Caco-2 (cell line): ENCODE measurements at regions not wholly inside any gene's neighbourhood (a gene's known extent, or its start where the extent isn't known, plus 50 kb on each side); places are given as distances from the start of the nearest gene placed in this dataset.

ENCODE experiments used
- BruUV-seq: library from RNA; stranded (reverse); fragments of 400-500 nt; replicated peaks from 2 replicates; lab custom pipeline; 2021; lab: Mats Ljungman, UMichigan
- CTCF ChIA-PET: fragments of 300-600 bp; sonication (Branson Sonifier 250); formaldehyde crosslinking; loops from one replicate; lab custom pipeline; 2022; ENCODE audit warnings: antibody characterized with exemption; lab: Charles Lee
- POLR2A ChIA-PET: fragments of 300-600 bp; sonication (Branson Sonifier 250); formaldehyde crosslinking; loops from one replicate; lab custom pipeline; 2022; ENCODE audit warnings: antibody characterized with exemption; lab: Charles Lee
- DNase-seq, 2 experiments: peaks; one replicate each; pipeline versions ENCODE4 v3.0.0 to v3.0.0-alpha.2; 2020 to 2022
- H3K27me3 ChIP-seq: replicated peaks from 2 replicates; pipeline ENCODE4 v1.6.0; 2011; ENCODE audit warnings: low read length; ENCODE audit not compliant: control insufficient read depth, insufficient read depth
- H3K36me3 ChIP-seq: 2 replicates; pipeline ENCODE4 v1.5.1; 2011; ENCODE audit warnings: low read length; ENCODE audit not compliant: control insufficient read depth, insufficient read depth
- H3K4me1 ChIP-seq: fragments of 250-450 bp; sonication (Bioruptor Pico); 2 replicates; pipeline ENCODE4 v1.5.1; 2020; ENCODE audit warnings: mild to moderate bottlenecking
- H3K4me3 ChIP-seq: 2 replicates; pipeline ENCODE4 v1.5.1; 2011; ENCODE audit warnings: low read depth, mild to moderate bottlenecking, control low read depth, low read length
- H3K9me3 ChIP-seq: fragments of 250-450 bp; sonication (Bioruptor Pico); 2 replicates; pipeline ENCODE4 v1.5.1; 2020; ENCODE audit warnings: mild to moderate bottlenecking, moderate library complexity
- H3K27ac Mint-ChIP-seq: one replicate; pipeline ENCODE4 v1.8.0; 2022; ENCODE audit warnings: mixed read lengths; ENCODE audit not compliant: unreplicated experiment
- H3K27me3 Mint-ChIP-seq: one replicate; pipeline ENCODE4 v1.8.0; 2022; ENCODE audit warnings: mixed read lengths; ENCODE audit not compliant: insufficient read depth, unreplicated experiment
- H3K36me3 Mint-ChIP-seq: one replicate; pipeline ENCODE4 v1.8.0; 2022; ENCODE audit warnings: mild to moderate bottlenecking, mixed read lengths; ENCODE audit not compliant: insufficient read depth, unreplicated experiment
- H3K4me1 Mint-ChIP-seq: one replicate; pipeline ENCODE4 v1.8.0; 2022; ENCODE audit warnings: low read depth, mixed read lengths; ENCODE audit not compliant: unreplicated experiment
- H3K4me3 Mint-ChIP-seq: one replicate; pipeline ENCODE4 v1.8.0; 2022; ENCODE audit warnings: mild to moderate bottlenecking, moderate library complexity, mixed read lengths; ENCODE audit not compliant: unreplicated experiment
- H3K9me3 Mint-ChIP-seq: one replicate; pipeline ENCODE4 v1.8.0; 2022; ENCODE audit warnings: mixed read lengths; ENCODE audit not compliant: unreplicated experiment
- CTCF ChIP-seq, 2 experiments: fragments of 200-600 bp in 1 of 2; IDR thresholded peaks; 1 replicate in 1 of 2; 2 replicates in 1 of 2; pipeline versions ENCODE4 v1.5.1 to v1.8.0; 2011 to 2022; ENCODE audit warnings: antibody characterized with exemption in 1 of 2, control low read depth in 1 of 2, inconsistent platforms in 1 of 2, low read depth in 1 of 2, low read length in 1 of 2, mild to moderate bottlenecking in 1 of 2, moderate library complexity in 1 of 2; ENCODE audit not compliant: insufficient read depth in 1 of 2, severe bottlenecking in 1 of 2, unreplicated experiment in 1 of 2
- intact Hi-C: fragments of 100-400 bp; cut with micrococcal nuclease; formaldehyde crosslinking; loops from one replicate; pipeline ENCODE4 v1.10.0; 2022; ENCODE audit not compliant: unreplicated experiment

- Histone ChIP-seq H3K9me3 (no peaks in the 10 kb centered on the region), H3K27me3 (no peaks in the 10 kb centered on the region), H3K4me1 (no peaks in the 10 kb centered on the region), H3K4me3 (no peak overlapping the region), H3K36me3 (no peaks in the 10 kb centered on the region)
- TF ChIP-seq CTCF (IDR thresholded peaks at IDR 0.05; ENCODE audit: insufficient read depth in 1 of 2, low read depth in 1 of 2, low read length in 1 of 2, severe bottlenecking in 1 of 2, unreplicated experiment in 1 of 2) = no peak
- no peak for DNase-seq
- intact Hi-C loops = no loop called here
- no TSS peak for BruUV-seq
- no peak overlapping the region for H3K27ac Mint-ChIP-seq
- no peak overlapping the region for H3K4me3 Mint-ChIP-seq
- ChIA-PET CTCF (no interaction called here), POLR2A (no interaction called here)
- H3K27me3 Mint-ChIP-seq = no peaks in the 10 kb centered on the region
- no peaks in the 10 kb centered on the region for H3K4me1 Mint-ChIP-seq
- H3K36me3 Mint-ChIP-seq = no peaks in the 10 kb centered on the region
- H3K9me3 Mint-ChIP-seq = no peaks in the 10 kb centered on the region
These were observed 258.9 kb upstream of the TLE4 start for GRCh38 chr9:79312686-79313421.

- no peaks in the 10 kb centered on the region for H3K36me3 Mint-ChIP-seq
- H3K4me3 Mint-ChIP-seq = no peak overlapping the region
- Histone ChIP-seq H3K27me3 (no peaks in the 10 kb centered on the region), H3K4me3 (no peak overlapping the region), H3K36me3 (no peaks in the 10 kb centered on the region), H3K9me3 (no peaks in the 10 kb centered on the region), H3K4me1 (no peaks in the 10 kb centered on the region)
- TF ChIP-seq CTCF (IDR thresholded peaks at IDR 0.05; ENCODE audit: insufficient read depth in 1 of 2, low read depth in 1 of 2, low read length in 1 of 2, severe bottlenecking in 1 of 2, unreplicated experiment in 1 of 2) = no peak
- intact Hi-C loops = no loop called here
- DNase-seq = no peak
- H3K9me3 Mint-ChIP-seq = no peaks in the 10 kb centered on the region
- POLR2A ChIA-PET = no interaction called here
- CTCF ChIA-PET = no interaction called here
- no peaks in the 10 kb centered on the region for H3K27me3 Mint-ChIP-seq
- H3K27ac Mint-ChIP-seq = no peak overlapping the region
- H3K4me1 Mint-ChIP-seq = no peaks in the 10 kb centered on the region
- BruUV-seq = no TSS peak
These were observed 246.3 kb upstream of the TLE4 start for GRCh38 chr9:79325501-79325900.

- Histone ChIP-seq H3K27me3 (no peaks in the 10 kb centered on the region), H3K36me3 (no peaks in the 10 kb centered on the region), H3K4me3 (no peak overlapping the region), H3K9me3 (no peaks in the 10 kb centered on the region), H3K4me1 (no peaks in the 10 kb centered on the region)
- BruUV-seq = no TSS peak
- intact Hi-C loops = no loop called here
- Mint-ChIP-seq H3K27ac (no peak overlapping the region), H3K9me3 (no peaks in the 10 kb centered on the region), H3K4me1 (no peaks in the 10 kb centered on the region), H3K36me3 (no peaks in the 10 kb centered on the region), H3K27me3 (no peaks in the 10 kb centered on the region), H3K4me3 (no peak overlapping the region)
- no peak for TF ChIP-seq CTCF (IDR thresholded peaks at IDR 0.05; ENCODE audit: insufficient read depth in 1 of 2, low read depth in 1 of 2, low read length in 1 of 2, severe bottlenecking in 1 of 2, unreplicated experiment in 1 of 2)
- ChIA-PET CTCF (no interaction called here), POLR2A (no interaction called here)
- no peak for DNase-seq
These were observed 241.9 kb upstream of the TLE4 start for GRCh38 chr9:79329861-79330260.
